ENCODE measurements at regions not wholly inside any gene's neighbourhood (a gene's known extent, or its start where the extent isn't known, plus 50 kb on each side); places are given as distances from the start of the nearest gene placed in this dataset.

GRCh38 chr4:11895766-11896165 is 467.1 kb upstream of the HS3ST1 start:
- no peak overlapping the region for H3K4me3 ChIP-seq
- TF ChIP-seq CTCF (IDR thresholded peaks at IDR 0.05) = no peak
- H3K36me3 ChIP-seq = no peaks in the 10 kb centered on the region
- WGBS = 79% methylated on average over 1 of the region's 1 CpG
- H3K27ac ChIP-seq = no peak overlapping the region
- no peaks in the 10 kb centered on the region for H3K27me3 ChIP-seq (replicated peaks; ENCODE audit: insufficient read depth)
- no peaks in the 10 kb centered on the region for H3K9me3 ChIP-seq
- intact Hi-C loops (cut with DNase I) = no loop called here
- H3K4me1 ChIP-seq (replicated peaks) = no peaks in the 10 kb centered on the region
- DNase-seq (ENCODE audit: low spot score) = no peak

GRCh38 chr4:11894977-11895376 is 466.3 kb upstream of the HS3ST1 start:
- H3K4me1 ChIP-seq (replicated peaks) = no peaks in the 10 kb centered on the region
- WGBS = 40% methylated on average over 2 of the region's 2 CpGs
- H3K4me3 ChIP-seq = no peak overlapping the region
- H3K27ac ChIP-seq = no peak overlapping the region
- TF ChIP-seq CTCF (IDR thresholded peaks at IDR 0.05) = no peak
- TF ChIP-seq POLR2AphosphoS5 (IDR thresholded peaks at IDR 0.05) = no peak
- no peak for TF ChIP-seq POLR2A (IDR thresholded peaks at IDR 0.05)
- no peaks in the 10 kb centered on the region for H3K27me3 ChIP-seq (replicated peaks; ENCODE audit: insufficient read depth)
- no peaks in the 10 kb centered on the region for H3K9me3 ChIP-seq
- H3K36me3 ChIP-seq = no peaks in the 10 kb centered on the region
- DNase-seq (ENCODE audit: low spot score) = no peak
- intact Hi-C loops (cut with DNase I) = no loop called here

GRCh38 chr4:11894221-11894620 is 465.5 kb upstream of the HS3ST1 start:
- H3K27me3 ChIP-seq (replicated peaks; ENCODE audit: insufficient read depth) = no peaks in the 10 kb centered on the region
- H3K4me3 ChIP-seq = no peak overlapping the region
- no peaks in the 10 kb centered on the region for H3K9me3 ChIP-seq
- WGBS = 61% methylated on average over 3 of the region's 3 CpGs
- no peak for DNase-seq (ENCODE audit: low spot score)
- H3K27ac ChIP-seq = no peak overlapping the region
- no peaks in the 10 kb centered on the region for H3K4me1 ChIP-seq (replicated peaks)
- intact Hi-C loops (cut with DNase I) = no loop called here
- TF ChIP-seq POLR2A (IDR thresholded peaks at IDR 0.05) (no peak), CTCF (IDR thresholded peaks at IDR 0.05) (no peak), POLR2AphosphoS5 (IDR thresholded peaks at IDR 0.05) (no peak)
- H3K36me3 ChIP-seq = no peaks in the 10 kb centered on the region

GRCh38 chr4:11889099-11889498 is 460.4 kb upstream of the HS3ST1 start:
- Histone ChIP-seq H3K4me1 (replicated peaks) (no peaks in the 10 kb centered on the region), H3K27me3 (replicated peaks; ENCODE audit: insufficient read depth) (no peaks in the 10 kb centered on the region), H3K36me3 (no peaks in the 10 kb centered on the region), H3K27ac (no peak overlapping the region), H3K4me3 (no peak overlapping the region), H3K9me3 (no peaks in the 10 kb centered on the region)
- TF ChIP-seq CTCF (IDR thresholded peaks at IDR 0.05) (no peak), POLR2A (IDR thresholded peaks at IDR 0.05) (no peak), POLR2AphosphoS5 (IDR thresholded peaks at IDR 0.05) (no peak)
- DNase-seq (ENCODE audit: low spot score) = no peak
- intact Hi-C loops (cut with DNase I) = no loop called here
- 80% methylated on average over 2 of the region's 2 CpGs for WGBS

- H3K4me3 ChIP-seq = no peak overlapping the region
- intact Hi-C loops (cut with DNase I) = no loop called here
- no peaks in the 10 kb centered on the region for H3K27me3 ChIP-seq (replicated peaks; ENCODE audit: insufficient read depth)
- no peaks in the 10 kb centered on the region for H3K36me3 ChIP-seq
- no peaks in the 10 kb centered on the region for H3K4me1 ChIP-seq (replicated peaks)
- no peak for DNase-seq (ENCODE audit: low spot score)
- no peaks in the 10 kb centered on the region for H3K9me3 ChIP-seq
- TF ChIP-seq POLR2AphosphoS5 (IDR thresholded peaks at IDR 0.05) (no peak), CTCF (IDR thresholded peaks at IDR 0.05) (no peak), POLR2A (IDR thresholded peaks at IDR 0.05) (no peak)
- H3K27ac ChIP-seq = no peak overlapping the region
Measured at GRCh38 chr4:11881947-11882346, 453.3 kb upstream of the HS3ST1 start.
